Loucy (cell line): ENCODE measurements at regions not wholly inside any gene's neighbourhood (a gene's known extent, or its start where the extent isn't known, plus 50 kb on each side); places are given as distances from the start of the nearest gene placed in this dataset.

ENCODE experiments used
- H2AFZ ChIP-seq: fragments of 200-600 bp; sonication (generic); 2 replicates; pipeline ENCODE4 v1.6.0; 2016; ENCODE audit warnings: antibody characterized with exemption, mild to moderate bottlenecking, low read length, moderate library complexity
- H3F3A ChIP-seq: fragments of 200-600 bp; 2 replicates; pipeline ENCODE4 v1.6.0; 2016; ENCODE audit warnings: antibody characterized with exemption, low read depth, mild to moderate bottlenecking
- H3K27me3 ChIP-seq: fragments of 200-600 bp; sonication (generic); 2 replicates; pipeline ENCODE4 v1.6.1; 2014; ENCODE audit warnings: low read length, mild to moderate bottlenecking; ENCODE audit not compliant: insufficient read depth, poor library complexity, severe bottlenecking
- H3K36me3 ChIP-seq: fragments of 200-600 bp; sonication (generic); 2 replicates; pipeline ENCODE4 v1.6.1; 2016; ENCODE audit warnings: low read length; ENCODE audit not compliant: insufficient read depth
- H3K4me1 ChIP-seq: fragments of 200-600 bp; sonication (generic); 2 replicates; pipeline ENCODE4 v1.5.1; 2014; ENCODE audit warnings: low read length, mild to moderate bottlenecking; ENCODE audit not compliant: insufficient read depth, poor library complexity, severe bottlenecking
- H3K4me2 ChIP-seq: fragments of 200-600 bp; sonication (generic); 2 replicates; pipeline ENCODE4 v1.6.0; 2014; ENCODE audit warnings: antibody characterized with exemption, low read length, low read depth, mild to moderate bottlenecking; ENCODE audit not compliant: poor library complexity, severe bottlenecking
- H3K4me3 ChIP-seq: fragments of 200-600 bp; sonication (generic); 2 replicates; pipeline ENCODE4 v1.5.1; 2014; ENCODE audit warnings: low read length, mild to moderate bottlenecking, mixed read lengths; ENCODE audit not compliant: poor library complexity, severe bottlenecking
- H3K79me2 ChIP-seq: fragments of 200-600 bp; sonication (generic); 2 replicates; pipeline ENCODE4 v1.6.1; 2014; ENCODE audit warnings: low read length; ENCODE audit not compliant: insufficient read depth
- H3K9ac ChIP-seq: fragments of 200-600 bp; sonication (generic); 2 replicates; pipeline ENCODE4 v1.6.0; 2014; ENCODE audit warnings: mild to moderate bottlenecking, low read depth, low read length, moderate library complexity; ENCODE audit not compliant: poor library complexity, severe bottlenecking
- H3K9me2 ChIP-seq: fragments of 200-600 bp; sonication (generic); replicated peaks from 2 replicates; pipeline ENCODE4 v1.6.1; 2016; ENCODE audit warnings: low read depth, low read length, mixed read lengths
- H3K9me3 ChIP-seq: fragments of 200-600 bp; sonication (generic); 2 replicates; pipeline ENCODE4 v1.6.1; 2014; ENCODE audit warnings: mild to moderate bottlenecking, antibody characterized with exemption, low read length, low read depth; ENCODE audit not compliant: insufficient read depth
- H4K20me1 ChIP-seq: fragments of 200-600 bp; sonication (generic); 2 replicates; pipeline ENCODE4 v1.6.0; 2014; ENCODE audit warnings: antibody characterized with exemption, low read length, mild to moderate bottlenecking; ENCODE audit not compliant: insufficient read depth, poor library complexity, severe bottlenecking
- CTCF ChIP-seq: fragments of 200-600 bp; sonication (generic); conservative IDR thresholded peaks from 2 replicates; pipeline ENCODE4 v1.5.1; 2014; ENCODE audit warnings: mild to moderate bottlenecking, antibody characterized with exemption, low read length
- EZH2phosphoT487 ChIP-seq: fragments of 200-600 bp; IDR thresholded peaks from 2 replicates; pipeline ENCODE4 v1.6.1; 2018; ENCODE audit warnings: antibody characterized with exemption, mild to moderate bottlenecking, moderate library complexity, borderline replicate concordance

- H3K9me2 ChIP-seq, result no peaks in the 10 kb centered on the region
- no peak overlapping the region for H3K9ac ChIP-seq
- H2AFZ ChIP-seq, result no peak overlapping the region
- no peaks in the 10 kb centered on the region for H4K20me1 ChIP-seq
- no peaks in the 10 kb centered on the region for H3K4me1 ChIP-seq
- TF ChIP-seq CTCF (no peak), EZH2phosphoT487 (no peak)
- no peaks in the 10 kb centered on the region for H3F3A ChIP-seq
- no peaks in the 10 kb centered on the region for H3K27me3 ChIP-seq
- no peaks in the 10 kb centered on the region for H3K9me3 ChIP-seq
- H3K79me2 ChIP-seq, result no peaks in the 10 kb centered on the region
- H3K4me3 ChIP-seq, result no peak overlapping the region
- no peaks in the 10 kb centered on the region for H3K36me3 ChIP-seq
- no peak overlapping the region for H3K4me2 ChIP-seq
These were observed 1695.2 kb downstream of the STIM2 start for GRCh38 chr4:28555866-28556265.

GRCh38 chr4:28557755-28558154, 1697.1 kb downstream of the STIM2 start:
- Histone ChIP-seq H3K79me2 (no peaks in the 10 kb centered on the region), H3F3A (no peaks in the 10 kb centered on the region), H3K4me2 (no peak overlapping the region), H3K9me3 (no peaks in the 10 kb centered on the region), H3K4me3 (no peak overlapping the region), H2AFZ (no peak overlapping the region), H3K9ac (no peak overlapping the region), H4K20me1 (no peaks in the 10 kb centered on the region), H3K27me3 (no peaks in the 10 kb centered on the region), H3K9me2 (no peaks in the 10 kb centered on the region), H3K36me3 (no peaks in the 10 kb centered on the region), H3K4me1 (no peaks in the 10 kb centered on the region)
- no peak for TF ChIP-seq EZH2phosphoT487
- no peak for TF ChIP-seq CTCF

GRCh38 chr4:28558895-28559294, 1698.3 kb downstream of the STIM2 start:
- Histone ChIP-seq H3K4me2 (no peak overlapping the region), H3K9me3 (no peaks in the 10 kb centered on the region), H3K9ac (no peak overlapping the region), H3K4me3 (no peak overlapping the region), H3K36me3 (no peaks in the 10 kb centered on the region), H2AFZ (no peak overlapping the region), H3F3A (no peaks in the 10 kb centered on the region), H3K27me3 (no peaks in the 10 kb centered on the region), H3K4me1 (no peaks in the 10 kb centered on the region), H3K79me2 (no peaks in the 10 kb centered on the region), H3K9me2 (no peaks in the 10 kb centered on the region), H4K20me1 (no peaks in the 10 kb centered on the region)
- TF ChIP-seq EZH2phosphoT487 (no peak), CTCF (no peak)
